Vagina (tissue), 2 donors: ENCODE measurements at regions not wholly inside any gene's neighbourhood (a gene's known extent, or its start where the extent isn't known, plus 50 kb on each side); places are given as distances from the start of the nearest gene placed in this dataset.

Source experiments
- DNase-seq, 2 donors: peaks; one replicate each; pipeline ENCODE4 v3.0.0-alpha.2; 2017; ENCODE audit errors: extremely low spot score in 2 of 2
- H3K27ac ChIP-seq: fragments of 200-600 bp; sonication (generic); one replicate; pipeline ENCODE4 v1.5.1; 2019
- H3K27me3 ChIP-seq: fragments of 200-600 bp; sonication (generic); one replicate; pipeline ENCODE4 v1.5.1; 2019
- H3K36me3 ChIP-seq, 2 donors: fragments of 200-600 bp; sonication (generic); one replicate each; pipeline ENCODE4 v1.5.1; 2017 to 2019
- H3K4me1 ChIP-seq: fragments of 200-600 bp; sonication (generic); one replicate; pipeline ENCODE4 v1.5.1; 2019
- H3K4me3 ChIP-seq, 2 donors: fragments of 200-600 bp; sonication (generic); 1 replicate in 1 of 2; 2 replicates in 1 of 2; pipeline ENCODE4 v1.5.1; 2016 to 2019
- H3K9me3 ChIP-seq: fragments of 200-600 bp; sonication (generic); one replicate; pipeline ENCODE4 v1.5.1; 2019
- POLR2A ChIP-seq, 2 donors: fragments of 450-650 bp; IDR thresholded peaks; one replicate each; pipeline ENCODE4 v1.6.1; 2017; ENCODE audit warnings: antibody characterized with exemption in 2 of 2, mild to moderate bottlenecking in 2 of 2, moderate library complexity in 2 of 2
- POLR2AphosphoS5 ChIP-seq, 2 donors: sonication (generic); formaldehyde crosslinking; IDR thresholded peaks; one replicate each; pipeline ENCODE4 v1.9.0; 2017; ENCODE audit warnings: antibody characterized with exemption in 2 of 2, mild to moderate bottlenecking in 2 of 2, low read depth in 1 of 2; ENCODE audit not compliant: insufficient read depth in 1 of 2
- intact Hi-C: fragments of 100-400 bp; cut with DNase I; formaldehyde crosslinking; loops from one replicate; pipeline ENCODE4 v1.15.1; 2023
- TF ChIP-seq, protein P1 (sequence below), 3 experiments: fragments of 450-650 bp in 2 of 3; fragments of 200-600 bp in 1 of 3; sonication (generic) in 1 of 3; IDR thresholded peaks; one replicate each; pipeline ENCODE4 v1.5.1; 2017 to 2019; ENCODE audit warnings: antibody characterized with exemption in 3 of 3, mild to moderate bottlenecking in 2 of 3, moderate library complexity in 2 of 3

DNA sequence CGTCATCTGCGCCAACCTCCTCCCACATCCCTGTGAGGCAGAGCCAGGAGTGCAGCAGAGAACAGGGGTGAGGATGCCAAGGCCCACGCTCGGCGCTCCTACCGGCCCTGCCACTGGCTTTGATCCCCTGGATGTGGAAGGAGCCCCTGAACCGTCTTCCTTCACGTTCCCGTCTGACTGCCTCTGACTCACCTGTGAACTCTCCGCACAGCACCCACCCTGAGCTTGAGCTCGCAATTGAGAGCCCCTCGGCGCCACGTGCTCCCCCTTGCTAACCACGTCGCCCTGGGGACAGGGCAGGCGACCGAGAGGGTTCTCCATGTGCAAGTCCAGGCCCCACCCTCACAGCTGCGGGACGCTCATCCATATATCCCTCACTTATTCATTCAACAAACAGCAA, 645.3 kb downstream of the BRD1 start:
- no peaks in the 10 kb centered on the region for H3K9me3 ChIP-seq
- no peaks in the 10 kb centered on the region for H3K27me3 ChIP-seq
- H3K4me1 ChIP-seq: no peaks in the 10 kb centered on the region
- DNase-seq: no peak
- H3K36me3 ChIP-seq: no peaks in the 10 kb centered on the region
- no peak overlapping the region for H3K4me3 ChIP-seq
- no peak for TF ChIP-seq POLR2A (IDR thresholded peaks at IDR 0.05)
- TF ChIP-seq, protein P1, sequence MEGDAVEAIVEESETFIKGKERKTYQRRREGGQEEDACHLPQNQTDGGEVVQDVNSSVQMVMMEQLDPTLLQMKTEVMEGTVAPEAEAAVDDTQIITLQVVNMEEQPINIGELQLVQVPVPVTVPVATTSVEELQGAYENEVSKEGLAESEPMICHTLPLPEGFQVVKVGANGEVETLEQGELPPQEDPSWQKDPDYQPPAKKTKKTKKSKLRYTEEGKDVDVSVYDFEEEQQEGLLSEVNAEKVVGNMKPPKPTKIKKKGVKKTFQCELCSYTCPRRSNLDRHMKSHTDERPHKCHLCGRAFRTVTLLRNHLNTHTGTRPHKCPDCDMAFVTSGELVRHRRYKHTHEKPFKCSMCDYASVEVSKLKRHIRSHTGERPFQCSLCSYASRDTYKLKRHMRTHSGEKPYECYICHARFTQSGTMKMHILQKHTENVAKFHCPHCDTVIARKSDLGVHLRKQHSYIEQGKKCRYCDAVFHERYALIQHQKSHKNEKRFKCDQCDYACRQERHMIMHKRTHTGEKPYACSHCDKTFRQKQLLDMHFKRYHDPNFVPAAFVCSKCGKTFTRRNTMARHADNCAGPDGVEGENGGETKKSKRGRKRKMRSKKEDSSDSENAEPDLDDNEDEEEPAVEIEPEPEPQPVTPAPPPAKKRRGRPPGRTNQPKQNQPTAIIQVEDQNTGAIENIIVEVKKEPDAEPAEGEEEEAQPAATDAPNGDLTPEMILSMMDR (IDR thresholded peaks at IDR 0.05): no peak
- TF ChIP-seq POLR2AphosphoS5 (IDR thresholded peaks at IDR 0.05; ENCODE audit: insufficient read depth in 1 of 2, low read depth in 1 of 2): no peak
- H3K27ac ChIP-seq: no peak overlapping the region
- intact Hi-C loops: no loop called here

DNA sequence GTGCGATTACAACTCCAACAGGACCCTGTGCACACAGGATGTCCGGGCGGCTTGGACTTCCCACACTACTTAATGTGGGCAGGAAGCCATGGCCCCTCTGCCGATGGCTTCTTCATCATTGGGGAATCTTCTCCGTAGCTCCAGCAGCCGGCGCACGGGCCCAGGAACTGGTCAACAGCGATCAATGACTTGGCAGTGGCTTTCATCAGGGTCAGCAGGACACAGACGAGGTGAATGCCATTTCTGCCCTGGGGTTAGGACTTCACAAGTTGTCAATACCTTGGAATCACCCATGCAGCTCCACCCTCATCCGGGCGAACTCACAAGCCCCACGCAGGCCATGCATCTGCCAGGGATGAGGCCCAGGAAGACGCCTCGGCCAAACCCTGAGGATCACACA, 645.7 kb downstream of the BRD1 start:
- no peaks in the 10 kb centered on the region for H3K27me3 ChIP-seq
- intact Hi-C loops: no loop called here

DNA sequence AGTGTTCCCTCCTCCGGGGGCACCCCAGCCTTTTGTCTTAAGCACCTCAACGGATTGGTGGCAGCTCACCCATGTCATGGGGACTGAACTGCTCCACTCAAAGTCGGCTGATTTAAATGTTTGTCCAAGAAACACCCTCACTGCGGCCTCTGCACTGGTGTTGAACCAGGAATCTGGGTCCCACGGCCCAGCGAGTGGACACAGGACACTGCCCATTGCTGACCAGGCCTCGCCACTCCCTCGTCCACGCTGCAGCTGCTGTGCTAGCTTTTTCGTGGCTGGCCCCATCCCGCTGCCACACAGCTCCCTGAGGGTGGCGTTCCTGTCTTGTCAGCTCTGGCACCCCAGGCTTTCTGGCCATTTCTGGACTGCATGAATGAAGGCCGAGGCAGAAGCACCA, 646.2 kb downstream of the BRD1 start:
- Histone ChIP-seq H3K36me3 (no peaks in the 10 kb centered on the region), H3K27me3 (no peaks in the 10 kb centered on the region), H3K4me3 (no peak overlapping the region), H3K9me3 (no peaks in the 10 kb centered on the region), H3K27ac (no peak overlapping the region), H3K4me1 (no peaks in the 10 kb centered on the region)
- TF ChIP-seq POLR2AphosphoS5 (IDR thresholded peaks at IDR 0.05; ENCODE audit: insufficient read depth in 1 of 2, low read depth in 1 of 2) (no peak), POLR2A (IDR thresholded peaks at IDR 0.05) (no peak)
- TF ChIP-seq, protein P1 (IDR thresholded peaks at IDR 0.05): no peak
- intact Hi-C loops: no loop called here
- DNase-seq: no peak

More for the DNA sequence above, 645.7 kb downstream of the BRD1 start:
- DNase-seq: no peak
- H3K4me1 ChIP-seq: no peaks in the 10 kb centered on the region
- H3K4me3 ChIP-seq: no peak overlapping the region
- H3K27ac ChIP-seq: no peak overlapping the region
- no peaks in the 10 kb centered on the region for H3K9me3 ChIP-seq
- TF ChIP-seq POLR2AphosphoS5 (IDR thresholded peaks at IDR 0.05; ENCODE audit: insufficient read depth in 1 of 2, low read depth in 1 of 2) (no peak), POLR2A (IDR thresholded peaks at IDR 0.05) (no peak)
- TF ChIP-seq, protein P1 (IDR thresholded peaks at IDR 0.05): no peak
- no peaks in the 10 kb centered on the region for H3K36me3 ChIP-seq

DNA sequence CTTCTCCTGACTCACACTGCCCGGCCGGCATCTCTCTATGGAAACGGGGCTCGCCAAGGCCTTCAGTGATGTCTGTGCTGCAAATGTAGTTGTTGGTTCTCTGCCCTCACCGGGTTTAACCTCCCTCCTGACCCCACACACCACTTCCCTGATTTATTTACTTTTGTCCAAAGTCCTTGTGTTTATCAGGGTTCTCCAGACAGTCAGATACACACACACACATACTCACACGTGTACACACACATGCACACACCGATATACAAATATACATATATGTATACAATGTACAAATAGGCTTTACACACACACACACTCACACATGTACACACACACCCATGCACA, 647.0 kb downstream of the BRD1 start:
- no peaks in the 10 kb centered on the region for H3K36me3 ChIP-seq
- intact Hi-C loops: no loop called here
- no peaks in the 10 kb centered on the region for H3K9me3 ChIP-seq
- DNase-seq: no peak
- H3K4me1 ChIP-seq: no peaks in the 10 kb centered on the region
- H3K27ac ChIP-seq: no peak overlapping the region
- no peak overlapping the region for H3K4me3 ChIP-seq
- H3K27me3 ChIP-seq: no peaks in the 10 kb centered on the region
- TF ChIP-seq POLR2A (IDR thresholded peaks at IDR 0.05): no peak
- TF ChIP-seq POLR2AphosphoS5 (IDR thresholded peaks at IDR 0.05; ENCODE audit: insufficient read depth in 1 of 2, low read depth in 1 of 2): no peak
- TF ChIP-seq, protein P1 (IDR thresholded peaks at IDR 0.05): no peak

DNA sequence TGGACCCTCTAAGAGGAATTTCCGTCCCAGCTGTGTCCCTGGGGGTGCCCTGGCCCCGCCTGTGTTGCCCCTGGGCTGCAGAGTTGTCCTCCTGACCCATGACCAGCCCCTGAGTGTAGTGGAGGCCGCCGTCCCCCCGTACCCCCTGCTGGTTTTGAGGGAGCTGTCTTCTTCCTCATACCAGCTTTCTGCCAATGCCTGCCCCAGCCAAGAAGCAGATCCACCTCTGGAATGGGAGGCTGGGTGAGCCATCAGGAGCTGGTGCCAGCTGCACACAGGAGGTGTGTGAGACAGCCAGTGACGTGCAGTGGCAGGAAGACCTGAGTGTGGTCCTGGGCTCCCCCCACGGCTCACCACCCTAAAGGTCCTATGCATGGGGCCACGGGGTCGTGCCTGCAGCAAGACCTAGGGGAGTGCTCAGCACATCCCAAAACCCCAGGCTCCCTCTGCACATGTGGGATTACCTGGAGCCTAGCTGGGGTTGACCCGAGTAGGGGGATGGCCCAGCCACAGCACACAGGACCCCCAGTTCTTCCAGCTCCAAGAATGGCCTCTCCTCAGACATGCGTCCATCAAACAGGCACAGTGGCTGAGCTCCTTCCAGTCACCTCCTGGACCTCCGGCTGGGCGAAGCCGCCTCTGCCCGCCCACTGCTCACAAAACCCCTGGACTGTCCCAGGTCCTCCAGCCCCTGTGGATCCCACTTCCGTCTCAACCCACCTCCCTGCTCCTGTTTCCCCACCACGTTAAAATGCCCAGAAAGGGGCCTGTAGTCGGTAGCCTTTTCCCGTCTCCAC, 647.6 kb downstream of the BRD1 start:
- Histone ChIP-seq H3K4me3 (no peak overlapping the region), H3K36me3 (no peaks in the 10 kb centered on the region), H3K4me1 (no peaks in the 10 kb centered on the region), H3K27ac (no peak overlapping the region), H3K9me3 (no peaks in the 10 kb centered on the region), H3K27me3 (no peaks in the 10 kb centered on the region)
- TF ChIP-seq, protein P1 (IDR thresholded peaks at IDR 0.05): no peak
- no peak for TF ChIP-seq POLR2AphosphoS5 (IDR thresholded peaks at IDR 0.05; ENCODE audit: insufficient read depth in 1 of 2, low read depth in 1 of 2)
- no peak for TF ChIP-seq POLR2A (IDR thresholded peaks at IDR 0.05)
- DNase-seq: no peak
- intact Hi-C loops: no loop called here
